NCI-H748 (cell line): ENCODE measurements at regions not wholly inside any gene's neighbourhood (a gene's known extent, or its start where the extent isn't known, plus 50 kb on each side); places are given as distances from the start of the nearest gene placed in this dataset.
"Not testable (repeated sequence)": the region's sequence is repeated elsewhere in the genome, so short reads cannot be mapped to it uniquely, and the experiment has no call there.

Experiments
- DNase-seq: peaks from one replicate; lab custom pipeline; 2025; ENCODE audit not compliant: unreplicated experiment; lab: John Stamatoyannopoulos, UW

DNA sequence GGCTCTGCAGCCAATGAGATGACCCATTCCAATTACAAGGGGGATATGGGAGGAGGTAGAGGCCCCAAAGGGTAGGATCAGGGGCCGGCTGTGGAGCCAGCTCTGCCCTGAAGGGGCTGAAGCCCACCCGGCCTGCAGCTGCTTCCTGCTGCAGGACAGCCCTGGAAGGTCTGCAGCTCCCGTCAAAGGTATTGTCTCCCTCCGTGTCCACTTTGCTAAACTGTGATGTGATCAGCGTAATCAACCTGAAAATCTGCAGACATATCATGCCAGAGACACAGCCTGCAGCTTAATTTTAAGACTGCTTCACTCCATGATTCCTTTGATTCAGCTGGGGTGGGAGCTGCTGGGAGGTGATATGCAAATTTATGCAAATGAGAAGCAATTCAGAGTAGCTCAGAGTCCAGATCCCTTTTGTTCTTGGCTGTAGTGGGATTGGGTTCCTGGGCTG lies 90.7 kb downstream of the GADD45G start:
- no peak for DNase-seq

DNA sequence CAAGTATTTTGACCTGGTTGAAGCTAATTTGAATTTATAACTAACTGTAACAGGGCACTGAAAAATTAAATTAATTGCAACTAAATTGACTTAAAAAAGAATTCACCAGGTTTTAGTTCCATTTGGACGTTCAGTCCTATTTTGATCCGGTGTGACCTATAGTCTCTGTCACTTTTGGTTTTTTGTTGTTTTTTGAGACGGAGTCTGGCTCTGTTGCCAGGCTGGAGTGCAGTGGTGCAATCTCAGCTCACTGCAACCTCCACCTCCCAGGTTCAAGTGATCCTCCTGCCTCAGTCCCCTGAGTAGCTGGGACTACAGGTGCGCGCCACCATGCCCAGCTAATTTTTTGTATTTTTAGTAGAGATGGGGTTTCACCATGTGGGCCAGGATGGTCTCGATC lies 91.2 kb downstream of the GADD45G start:
- not testable (repeated sequence) for DNase-seq

DNA sequence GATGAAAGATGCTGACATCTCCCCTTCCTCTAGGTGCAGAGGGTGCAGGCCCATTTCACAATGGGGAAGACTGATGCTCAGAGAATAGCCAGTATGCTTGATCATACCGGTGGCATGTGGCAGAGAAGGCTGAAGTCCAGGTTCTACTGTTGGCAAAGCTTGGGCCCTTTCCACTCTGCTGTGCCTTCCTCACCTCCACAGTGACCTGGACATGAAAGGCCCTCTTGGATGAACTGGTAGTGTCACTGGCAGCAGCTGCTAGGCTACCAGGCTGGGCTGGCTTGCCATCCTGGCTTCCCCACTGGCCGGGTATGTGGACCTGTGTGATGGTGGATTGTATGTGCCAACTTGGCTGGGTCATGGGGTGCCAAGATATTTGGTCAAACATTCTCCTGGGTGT lies 92.0 kb downstream of the GADD45G start:
- DNase-seq: no peak

DNA sequence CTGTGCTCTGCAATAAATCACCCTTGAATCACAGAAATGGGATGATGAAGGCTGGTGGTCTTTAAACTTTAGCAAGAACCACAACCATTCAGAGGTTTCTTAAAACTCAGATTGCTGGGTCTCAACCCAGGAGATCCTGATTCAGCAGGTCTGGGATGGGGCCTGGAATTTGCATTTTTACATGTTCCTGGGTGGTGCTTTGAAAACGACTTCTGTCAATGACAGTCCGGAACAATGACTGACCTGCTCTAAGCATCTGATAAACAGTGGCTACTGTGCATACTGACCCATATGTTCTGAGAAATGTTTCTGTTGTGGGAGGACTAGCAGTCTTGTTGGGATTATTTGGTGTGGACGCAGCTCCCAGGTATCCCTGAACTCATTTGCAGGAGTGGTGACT lies 92.7 kb downstream of the GADD45G start:
- no peak for DNase-seq

DNA sequence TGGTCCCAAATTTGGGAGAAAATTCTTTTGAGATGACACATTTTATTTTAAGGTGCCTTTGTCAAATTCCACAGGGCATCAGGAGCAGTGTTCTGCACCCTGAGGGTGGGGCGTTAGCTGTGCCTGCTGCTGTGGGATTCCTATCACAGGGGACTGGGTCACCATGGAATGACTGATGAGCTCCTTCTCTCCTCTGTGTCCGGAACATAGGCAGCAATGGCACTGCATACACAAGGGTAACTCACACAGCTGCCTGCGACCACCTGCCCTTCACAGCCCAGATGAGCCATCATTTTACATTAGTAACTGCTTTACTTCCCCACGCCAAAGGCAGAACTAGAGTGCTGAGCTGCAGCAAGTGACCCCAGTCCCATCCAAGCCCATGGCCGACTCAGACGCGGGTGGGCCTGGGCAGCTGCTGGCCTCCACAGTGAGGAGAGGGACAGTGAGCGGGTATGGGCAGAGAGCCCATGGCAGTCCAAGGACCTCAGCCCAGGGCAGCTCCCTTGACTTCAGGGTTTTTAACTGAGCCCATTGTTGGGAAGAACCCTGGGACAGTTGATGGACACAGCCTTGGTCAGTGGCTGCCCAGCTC lies 93.7 kb downstream of the GADD45G start:
- DNase-seq: no peak

DNA sequence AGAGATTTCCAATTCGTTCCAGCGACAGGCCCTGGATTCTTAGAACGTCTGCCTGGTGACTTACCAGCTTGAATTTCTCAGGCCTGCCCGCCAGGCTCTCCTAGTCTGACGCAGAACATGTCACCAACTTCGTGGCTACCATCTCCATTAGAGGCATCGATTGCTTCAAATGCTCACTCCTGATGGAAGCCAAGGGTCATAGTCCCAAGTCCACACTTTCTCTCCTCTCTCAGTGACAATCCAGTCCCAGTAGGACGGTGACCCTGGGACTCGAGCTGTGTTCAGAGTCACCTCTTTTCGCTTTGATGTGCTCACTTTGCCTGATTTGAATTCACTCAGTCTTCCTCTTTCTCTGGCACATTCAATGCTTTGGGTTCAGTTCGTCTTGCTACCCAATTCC lies 94.8 kb downstream of the GADD45G start:
- no peak for DNase-seq

DNA sequence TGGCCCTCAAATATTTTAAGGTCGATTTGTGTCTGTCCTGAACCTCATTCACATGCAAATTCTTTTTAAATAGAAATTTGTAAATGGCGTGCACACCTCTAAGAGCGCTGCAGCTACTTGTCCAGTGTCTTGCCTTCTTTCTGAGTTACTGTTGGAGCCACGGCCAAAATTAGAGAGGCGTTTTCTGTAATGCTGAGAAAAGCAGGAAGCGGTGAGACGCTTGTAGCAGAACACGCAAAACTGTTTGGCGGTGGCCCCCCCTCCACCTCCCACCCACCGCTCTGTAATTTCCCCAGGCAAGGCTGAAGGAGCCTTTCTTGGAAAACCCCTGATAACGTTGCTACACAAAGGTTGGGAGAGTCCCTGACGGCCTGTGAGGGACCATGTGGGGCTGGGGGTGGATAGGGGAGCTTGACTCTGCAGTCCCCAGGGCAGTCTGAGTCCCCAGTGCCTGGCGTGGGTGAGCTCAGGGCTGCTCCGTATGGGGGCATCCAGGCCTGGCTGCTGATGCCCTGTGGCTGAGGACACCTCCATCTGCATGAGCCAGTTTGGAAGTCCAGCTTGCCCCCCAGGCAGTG lies 96.5 kb downstream of the GADD45G start:
- no peak for DNase-seq

DNA sequence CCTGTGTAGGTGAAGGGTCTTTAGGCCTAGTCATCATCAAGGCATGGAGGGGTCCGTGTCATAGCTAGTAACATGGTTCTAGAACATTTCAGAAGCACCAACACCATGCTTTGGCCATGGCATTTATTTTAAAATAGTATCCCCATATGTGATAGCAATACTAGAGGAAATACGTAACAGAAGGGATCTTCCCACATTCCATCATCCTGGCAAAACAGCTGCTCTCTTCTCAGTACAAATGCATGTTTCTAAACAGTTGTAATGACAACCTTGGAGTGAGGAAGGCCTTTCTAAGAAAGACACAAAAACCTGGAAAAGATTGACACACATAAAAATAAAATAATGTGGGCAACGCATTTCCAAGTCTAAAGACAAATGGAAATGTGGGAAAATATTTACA lies 97.6 kb downstream of the GADD45G start:
- DNase-seq: no peak

DNA sequence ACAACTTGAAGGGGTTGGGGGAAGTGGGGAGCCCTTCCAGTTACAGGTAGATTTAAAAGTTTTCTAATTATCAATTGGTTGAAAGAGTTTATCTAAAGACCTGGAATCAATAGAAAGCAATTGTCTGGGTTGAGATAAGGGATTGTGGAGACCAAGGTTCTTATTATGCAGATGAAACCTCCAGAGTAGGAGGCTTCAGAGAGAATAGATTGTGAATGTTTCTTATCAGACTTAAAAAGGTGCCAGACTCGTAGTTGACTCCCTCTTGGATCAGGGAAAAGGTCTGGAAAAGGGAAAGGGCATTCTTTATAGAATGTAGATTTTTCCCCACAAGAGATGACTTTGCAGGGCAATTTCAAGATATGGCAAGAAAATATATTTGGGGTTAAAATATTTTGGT lies 100.8 kb downstream of the GADD45G start:
- no peak for DNase-seq

DNA sequence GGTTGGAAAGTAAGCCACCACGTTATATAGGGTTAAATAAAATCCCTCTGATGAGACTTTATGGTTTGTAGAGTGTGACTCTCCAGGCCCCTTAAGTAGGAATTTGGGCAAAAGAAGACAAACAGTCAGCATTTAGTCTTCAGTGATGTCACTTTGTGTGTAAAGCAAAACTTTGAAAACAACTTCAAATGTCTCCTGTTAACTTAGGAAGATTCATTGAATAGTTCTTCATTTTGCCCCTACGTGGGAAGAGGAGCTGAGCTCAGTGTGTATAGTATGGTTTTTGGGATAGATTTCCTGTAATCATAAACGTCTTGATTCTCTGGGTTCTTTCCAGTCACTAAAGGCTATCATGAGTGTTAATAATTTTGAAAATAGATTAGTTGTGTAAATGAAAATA lies 101.3 kb downstream of the GADD45G start:
- DNase-seq: no peak

DNA sequence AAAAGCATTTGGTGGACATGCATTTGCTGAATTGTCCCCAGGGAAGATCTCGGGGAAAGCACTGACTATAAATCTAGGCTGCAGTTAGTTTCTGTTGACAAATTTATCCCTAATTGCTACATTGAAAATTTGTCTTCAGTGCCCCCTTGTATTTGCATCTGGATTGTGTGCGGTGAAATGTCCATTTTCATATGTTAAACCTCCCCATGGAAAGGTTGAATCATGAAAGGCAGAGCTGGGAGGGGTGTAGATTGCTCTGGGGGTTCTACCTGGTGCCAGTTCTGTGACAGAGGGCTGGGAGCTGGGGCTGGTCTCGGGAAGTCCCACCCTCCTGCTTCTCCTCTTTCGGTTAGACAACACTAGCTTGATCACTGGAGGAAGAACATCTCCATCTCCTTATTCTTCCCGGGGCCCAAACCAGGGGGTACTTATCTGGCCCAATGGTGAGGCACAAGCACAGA lies 101.9 kb downstream of the GADD45G start:
- DNase-seq: no peak

DNA sequence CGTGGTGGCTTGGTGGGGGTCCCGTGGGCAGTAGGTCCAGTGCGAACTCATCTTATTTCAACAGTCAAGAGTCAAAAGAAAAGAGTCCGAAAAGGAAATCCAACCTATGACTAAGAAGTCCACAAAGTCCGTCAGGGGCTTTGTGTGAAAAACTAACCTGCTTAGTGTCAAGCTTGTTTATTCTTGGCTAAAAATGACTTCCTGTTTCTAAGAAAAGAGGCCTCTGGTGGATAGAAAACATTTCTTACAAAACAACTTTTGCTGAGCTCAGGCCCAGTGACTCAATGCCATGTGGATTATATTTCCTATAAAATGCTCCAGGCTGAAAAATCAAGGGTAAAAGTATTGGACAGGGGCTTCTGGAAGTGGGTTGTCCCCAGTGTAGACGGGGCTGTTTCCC lies 105.9 kb downstream of the GADD45G start:
- DNase-seq: no peak

DNA sequence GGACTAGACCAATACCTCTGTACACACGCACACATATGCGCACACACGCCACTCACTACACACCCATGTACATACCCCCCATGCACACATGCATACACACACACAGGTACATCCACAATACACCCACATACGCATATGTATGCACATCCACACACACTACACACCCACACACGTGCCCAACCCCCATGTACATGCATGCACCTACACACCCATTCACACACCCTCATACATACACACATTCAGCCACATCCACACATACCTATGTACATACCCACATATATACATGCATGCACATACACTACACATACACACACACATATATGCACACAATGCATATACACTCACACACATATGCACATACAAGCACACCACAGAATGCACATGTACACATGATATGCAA lies 107.1 kb downstream of the GADD45G start:
- DNase-seq: no peak

DNA sequence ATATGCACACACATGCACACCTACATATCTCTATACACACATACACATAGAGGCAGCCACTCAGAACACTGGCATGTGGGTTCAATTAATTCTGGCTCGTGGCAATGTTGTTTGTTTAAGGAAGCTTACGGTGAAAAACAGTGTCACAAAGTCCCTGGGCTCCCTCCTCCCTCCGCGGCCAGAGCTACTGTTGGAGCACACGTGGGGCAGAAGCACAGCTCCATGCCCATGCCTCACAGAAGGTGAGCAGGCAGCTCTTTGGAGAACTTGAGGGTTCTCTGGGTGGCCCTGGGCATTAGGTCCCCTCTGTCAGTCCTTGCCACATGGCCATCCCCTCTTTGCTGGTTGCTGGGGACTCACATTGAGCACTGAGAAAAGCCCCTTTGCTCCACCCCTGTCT lies 107.5 kb downstream of the GADD45G start:
- no peak for DNase-seq

DNA sequence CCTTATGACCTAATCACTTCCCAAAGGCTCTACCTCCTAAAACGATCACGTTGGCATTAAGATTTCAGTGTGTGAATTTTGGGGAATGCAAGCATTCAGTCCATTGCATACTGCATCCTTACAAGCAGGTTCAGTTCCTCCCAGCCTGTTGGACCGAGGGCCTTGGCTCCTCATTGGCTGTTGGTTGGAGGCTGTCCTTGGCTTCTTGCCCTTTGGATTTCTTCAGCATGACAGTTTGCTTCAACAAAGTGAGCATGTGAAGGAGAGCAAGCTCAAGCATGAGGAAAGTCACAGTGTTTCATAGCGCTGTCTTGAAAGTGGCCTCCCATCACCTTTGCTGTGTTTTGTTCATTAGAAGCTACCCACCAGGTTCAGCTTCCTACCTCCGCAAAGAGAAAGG lies 109.5 kb downstream of the GADD45G start:
- no peak for DNase-seq

DNA sequence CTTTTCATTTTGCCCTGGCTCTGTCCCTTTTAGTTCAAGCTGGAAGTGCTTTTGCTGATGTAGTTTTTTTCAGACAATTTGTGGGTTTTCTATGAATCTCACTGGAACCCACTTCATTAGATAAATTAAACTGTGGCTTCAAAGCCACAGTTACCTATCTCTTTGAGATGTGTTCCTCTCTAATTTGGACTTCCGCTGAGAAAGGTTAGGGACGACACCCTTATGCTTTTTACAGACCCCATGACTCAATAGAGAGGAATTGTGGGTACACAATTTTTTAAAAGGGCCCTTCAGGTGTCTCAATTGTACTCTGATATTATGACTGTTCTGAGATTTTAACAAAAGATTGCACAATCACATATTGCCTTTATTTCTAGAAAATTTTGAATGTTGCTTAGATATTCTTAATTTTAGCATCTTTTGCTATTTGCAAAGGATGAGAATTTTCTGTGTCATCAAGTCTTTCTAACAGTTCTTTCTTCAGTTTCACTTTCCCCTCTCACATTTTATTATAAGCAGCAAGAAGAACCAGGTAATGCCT lies 110.6 kb downstream of the GADD45G start:
- DNase-seq: no peak

DNA sequence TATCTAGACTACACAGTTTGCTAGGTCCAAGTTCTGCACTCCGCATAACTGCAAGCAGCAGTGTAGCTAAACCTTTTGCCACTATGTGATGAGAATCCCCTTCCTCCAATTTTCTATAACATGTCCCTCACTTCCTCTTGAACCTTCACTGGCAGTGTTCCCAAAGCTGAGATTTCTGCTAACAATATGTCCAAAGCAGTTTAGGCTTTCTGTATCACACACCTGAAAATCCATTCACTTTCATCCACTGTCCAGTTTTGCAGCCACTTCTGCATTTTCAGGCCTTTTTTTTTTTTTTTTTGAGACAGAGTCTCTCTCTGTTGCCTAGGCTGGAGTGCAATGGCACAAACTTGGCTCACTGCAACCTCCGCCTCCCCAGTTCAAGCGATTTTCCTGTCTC lies 111.1 kb downstream of the GADD45G start:
- DNase-seq: no peak

DNA sequence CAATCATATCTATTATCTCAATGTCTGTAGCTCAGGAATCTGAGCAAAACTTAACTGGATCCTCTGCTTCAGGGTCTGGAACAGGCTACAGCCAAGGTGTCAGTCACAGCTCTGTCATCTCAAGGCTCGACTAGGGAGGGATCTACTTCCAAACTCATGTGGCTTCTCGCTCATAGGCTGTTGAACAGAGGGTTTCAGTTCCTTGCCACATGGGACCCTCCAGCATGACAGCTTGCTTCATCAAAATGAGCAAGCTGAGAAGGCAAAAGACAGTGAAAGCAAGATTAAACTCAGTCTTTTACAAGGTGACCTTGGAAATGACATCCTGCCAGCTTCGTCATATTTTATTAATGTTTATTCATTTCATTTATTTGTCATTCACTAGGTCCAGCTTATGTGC lies 111.7 kb downstream of the GADD45G start:
- no peak for DNase-seq

DNA sequence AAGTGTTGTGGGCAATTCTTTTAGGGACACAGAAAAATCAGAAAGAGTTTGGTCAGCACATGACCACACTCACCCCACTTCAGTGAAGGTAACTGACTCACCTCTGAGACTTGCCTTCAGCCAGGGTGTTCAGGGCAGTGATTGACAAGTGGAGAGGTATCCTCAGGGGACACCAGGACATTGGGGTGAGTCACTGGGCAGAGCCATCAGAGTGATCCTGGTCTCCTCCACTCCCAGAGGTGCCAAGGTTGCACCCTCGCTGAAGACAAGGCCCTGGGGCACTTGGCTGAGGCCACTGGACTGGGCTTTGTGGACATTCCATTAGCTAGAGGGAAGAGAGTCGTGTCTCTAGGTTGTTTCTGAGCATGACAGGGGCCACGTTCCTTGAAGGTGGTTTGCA lies 113.4 kb downstream of the GADD45G start:
- DNase-seq: no peak

DNA sequence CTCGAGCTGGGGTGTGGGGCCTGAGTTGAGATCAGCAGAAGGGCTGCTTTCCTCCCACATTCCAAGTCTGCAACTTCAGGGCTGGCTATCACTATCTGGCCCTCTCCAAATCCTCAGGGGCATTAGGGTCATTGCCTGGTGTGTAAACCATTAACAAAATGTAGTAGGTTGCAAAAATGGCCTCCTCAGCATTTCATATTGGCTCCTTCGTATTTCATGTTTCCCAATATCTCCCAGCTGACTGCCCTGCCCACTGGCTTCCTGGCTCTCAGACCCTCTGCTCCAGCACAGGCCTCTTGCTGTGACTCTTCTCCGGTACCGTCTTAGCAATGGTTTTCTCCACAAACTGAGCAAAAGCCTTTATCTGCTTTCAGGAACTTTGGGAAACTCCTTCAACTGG lies 113.8 kb downstream of the GADD45G start:
- DNase-seq: no peak

DNA sequence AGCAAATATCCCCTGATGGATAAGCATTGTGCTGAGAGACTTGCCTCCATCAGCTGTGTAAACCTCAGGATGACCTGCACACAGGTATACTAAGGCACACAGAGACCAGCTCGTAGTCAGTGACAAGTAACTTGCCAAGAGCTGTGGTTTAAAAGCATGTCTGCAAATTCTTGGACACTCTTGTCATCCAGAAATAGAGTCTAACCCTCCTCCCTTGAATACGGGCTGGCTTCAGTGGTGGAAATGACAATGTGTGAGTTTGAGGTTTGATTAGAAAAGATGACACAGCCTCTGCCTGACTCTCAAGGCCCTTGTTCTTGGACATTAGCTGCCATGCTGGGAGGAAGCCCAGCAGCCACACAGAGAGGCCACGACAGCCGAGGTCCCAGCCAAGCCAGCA lies 114.4 kb downstream of the GADD45G start:
- DNase-seq: no peak

DNA sequence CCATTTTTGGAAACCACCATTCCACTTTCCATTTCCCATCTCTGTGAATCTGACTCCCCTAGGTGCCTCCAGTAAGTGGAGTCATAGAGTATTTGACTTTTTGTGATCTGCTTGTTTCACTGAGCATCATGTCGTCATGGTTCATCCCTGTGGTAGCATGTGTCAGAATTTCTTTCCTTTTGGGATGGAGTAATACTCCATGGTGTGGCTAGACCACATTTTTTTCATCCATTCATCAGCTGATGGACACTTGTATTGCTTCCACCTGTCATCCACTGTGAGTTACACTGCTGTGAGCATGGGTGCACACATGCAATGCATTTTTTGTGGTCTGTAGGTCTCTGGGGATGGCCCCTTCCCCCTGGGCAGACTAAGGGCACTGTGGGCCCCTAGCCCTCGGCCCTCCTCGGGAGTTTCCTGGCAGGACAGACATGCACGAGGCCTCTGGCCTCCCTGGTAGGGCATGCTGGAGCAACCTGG lies 115.9 kb downstream of the GADD45G start:
- DNase-seq: no peak

DNA sequence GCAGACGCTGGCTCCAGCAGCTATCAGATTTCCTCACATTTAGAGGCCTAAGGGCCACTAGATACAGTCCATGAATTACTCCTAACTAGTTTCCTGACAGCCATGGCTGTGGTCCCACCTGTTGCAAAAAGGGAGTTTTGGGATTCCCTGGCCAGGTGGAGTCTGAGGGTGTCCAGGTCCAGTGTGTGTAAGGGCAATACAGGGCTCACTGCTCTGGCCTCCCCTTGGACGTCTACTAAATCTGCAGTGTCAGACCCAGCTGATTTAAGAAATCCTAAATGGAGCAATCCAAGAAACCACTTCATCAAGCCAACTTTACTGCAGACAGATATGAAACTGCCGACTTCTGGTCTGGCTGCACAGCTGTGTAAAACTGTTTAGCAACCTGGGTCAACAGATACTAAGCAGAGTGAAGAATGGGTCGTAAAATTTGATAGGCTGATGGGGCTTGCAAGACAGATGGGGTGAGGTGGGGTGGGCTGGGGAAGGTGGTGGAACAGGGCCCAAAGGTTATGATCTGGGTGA lies 116.4 kb downstream of the GADD45G start:
- DNase-seq: peak; percentile 48
